NCI-H2081 treated with DMSO at 0.1 percent for 48 hours (cell line): ENCODE measurements at regions not wholly inside any gene's neighbourhood (a gene's known extent, or its start where the extent isn't known, plus 50 kb on each side); places are given as distances from the start of the nearest gene placed in this dataset.
"Not testable (repeated sequence)": the region's sequence is repeated elsewhere in the genome, so short reads cannot be mapped to it uniquely, and the experiment has no call there.

Experiments
- DNase-seq: peaks from one replicate; lab custom pipeline; 2025; lab: John Stamatoyannopoulos, UW

DNA sequence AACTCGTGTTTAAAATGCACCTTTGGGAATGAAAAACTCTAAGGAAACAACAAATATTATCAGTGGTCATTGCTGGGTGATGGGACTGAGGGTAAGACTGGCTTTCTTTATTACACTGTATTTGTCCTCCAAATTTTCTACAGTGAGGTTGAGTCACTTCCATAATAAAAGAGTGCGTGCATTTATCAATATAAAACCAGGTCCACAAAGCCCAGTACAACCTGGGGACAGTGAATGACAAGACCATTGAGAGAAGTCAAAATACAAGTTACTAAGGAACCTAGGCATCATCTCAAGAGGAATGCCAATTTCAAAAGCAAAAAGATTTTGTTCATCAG is 76.4 kb downstream of the MAGED4 start:
- no peak for DNase-seq

DNA sequence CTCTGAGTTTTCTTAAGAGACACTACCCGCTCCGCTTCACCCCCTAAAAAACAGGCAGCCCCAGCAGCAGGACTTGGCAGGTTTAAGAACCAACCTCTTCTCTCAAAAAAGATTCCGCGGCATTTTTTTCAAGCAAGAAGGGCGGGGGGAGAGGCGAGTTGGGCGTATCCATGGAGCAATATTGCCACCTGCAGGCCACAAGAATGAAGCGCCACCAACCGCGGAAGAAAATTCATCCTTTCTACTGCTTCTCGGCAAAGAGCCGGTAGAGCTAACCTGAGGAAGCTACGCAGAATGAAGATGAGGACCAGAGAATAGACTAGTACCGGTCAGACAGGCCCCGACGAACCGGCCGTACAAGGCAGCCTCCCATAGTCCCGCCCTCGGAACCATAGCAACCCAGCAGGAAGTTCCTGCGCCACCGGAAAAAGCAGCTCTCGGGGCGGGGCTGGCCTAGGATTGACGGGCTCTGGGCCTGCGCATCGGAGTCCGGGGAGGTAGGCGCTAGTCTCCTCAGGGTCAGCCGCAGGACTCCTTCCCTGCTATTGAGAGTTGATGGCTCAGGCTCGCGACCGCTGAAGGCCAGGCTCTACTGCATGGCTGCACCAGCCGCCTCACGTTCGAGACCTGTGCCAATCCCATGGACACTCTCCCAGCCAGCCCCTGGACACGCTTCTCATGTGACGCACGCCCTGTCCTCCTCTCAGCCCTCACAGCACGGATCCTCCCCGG is 76.9 kb downstream of the MAGED4 start:
- DNase-seq: peak; percentile 42

DNA sequence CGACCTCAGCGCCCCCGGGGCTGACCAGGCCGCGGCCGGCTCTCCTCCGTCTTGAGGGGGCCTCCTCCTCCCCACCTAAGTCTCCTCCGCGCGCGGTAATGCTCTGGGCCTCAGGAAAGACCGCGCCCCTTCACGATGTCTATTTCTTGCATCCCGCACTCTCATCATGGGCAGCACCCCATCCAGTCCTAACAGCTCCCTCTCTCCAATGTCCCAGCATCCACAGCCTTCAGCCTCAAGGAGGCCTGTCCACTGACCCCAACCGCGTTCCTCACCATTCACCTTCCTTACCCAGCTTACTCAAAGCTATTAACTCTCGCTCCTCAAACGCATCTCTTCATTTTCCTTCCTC is 77.5 kb downstream of the MAGED4 start:
- DNase-seq: no peak

DNA sequence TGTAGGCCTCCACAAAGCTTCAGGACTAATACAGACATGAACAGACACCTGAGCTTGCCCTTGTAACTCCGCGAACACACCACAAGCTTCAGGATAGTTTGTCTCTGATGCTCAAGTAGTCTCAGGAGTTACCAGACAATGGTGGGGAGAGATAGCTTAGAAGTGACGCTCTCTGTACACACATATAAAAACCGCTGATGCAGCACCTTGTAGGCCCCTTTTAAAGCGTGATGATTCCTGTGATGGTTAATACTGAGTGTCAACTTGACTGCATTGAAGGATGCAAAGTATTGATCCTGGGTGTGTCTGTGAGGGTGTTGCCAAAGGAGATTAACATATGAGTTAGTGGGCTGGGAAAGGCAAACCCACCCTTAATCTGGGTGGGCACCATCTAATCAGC is 78.7 kb downstream of the MAGED4 start:
- no peak for DNase-seq

- DNase-seq: no peak
Observed at GRCh38 chrX:52265713-52266112, 81.0 kb downstream of the MAGED4 start.

- DNase-seq: not testable (repeated sequence)
Observed at GRCh38 chrX:52268502-52268901, 83.8 kb downstream of the MAGED4 start.

DNA sequence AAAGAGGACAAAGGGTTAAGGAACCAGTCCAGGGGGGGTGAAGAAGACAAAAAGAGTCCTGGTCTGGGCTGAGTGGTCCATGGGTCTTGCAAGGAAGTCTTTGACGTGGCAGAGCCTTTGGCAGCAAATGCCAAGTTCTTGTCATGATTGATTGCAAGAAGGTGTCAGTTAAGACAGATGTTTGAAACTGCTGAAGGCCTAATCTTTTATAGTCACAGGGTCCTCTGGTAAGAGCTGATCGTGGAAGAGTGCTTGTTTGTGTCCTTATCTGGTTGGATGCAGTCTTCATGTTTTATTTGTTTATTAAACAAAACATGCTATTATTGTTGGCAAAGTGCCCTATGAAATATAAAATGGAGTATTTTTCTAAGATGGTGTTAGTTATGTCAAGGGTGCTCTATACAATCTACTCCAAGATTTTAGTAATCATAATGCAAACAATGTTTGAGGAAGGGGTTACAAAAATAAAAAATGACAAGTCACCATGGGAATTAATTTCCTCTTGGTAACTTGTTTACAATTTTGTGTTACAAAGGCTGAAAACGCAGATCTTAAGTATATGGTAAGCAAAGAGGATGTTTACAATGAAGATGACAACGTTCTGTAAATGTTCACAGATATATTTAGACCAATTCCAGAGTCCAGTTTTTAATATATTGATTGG is 85.9 kb downstream of the MAGED4 start:
- no peak for DNase-seq

DNA sequence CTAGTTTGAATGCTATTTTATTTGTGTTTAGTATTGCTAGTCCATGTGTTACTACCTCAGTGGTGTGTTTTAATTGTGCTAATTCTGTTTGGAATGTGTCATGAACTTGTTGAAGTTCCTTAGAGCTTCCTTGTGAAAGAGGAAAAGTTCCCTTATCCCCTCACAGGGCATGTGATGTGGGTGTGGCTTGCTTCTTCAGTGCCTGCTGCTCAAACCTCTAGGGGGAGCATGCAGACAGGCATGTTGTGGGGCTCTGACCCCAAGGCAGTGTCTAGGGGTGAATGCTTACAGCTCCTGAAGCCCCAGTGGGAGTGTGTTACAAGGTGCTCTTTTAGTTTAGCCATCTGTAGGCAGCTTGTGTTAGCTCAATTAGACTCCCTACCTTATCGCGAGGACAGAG is 86.5 kb downstream of the MAGED4 start:
- DNase-seq: no peak

- DNase-seq: no peak
Observed at GRCh38 chrX:52277666-52278065, 91.2 kb upstream of the XAGE2 start.

DNA sequence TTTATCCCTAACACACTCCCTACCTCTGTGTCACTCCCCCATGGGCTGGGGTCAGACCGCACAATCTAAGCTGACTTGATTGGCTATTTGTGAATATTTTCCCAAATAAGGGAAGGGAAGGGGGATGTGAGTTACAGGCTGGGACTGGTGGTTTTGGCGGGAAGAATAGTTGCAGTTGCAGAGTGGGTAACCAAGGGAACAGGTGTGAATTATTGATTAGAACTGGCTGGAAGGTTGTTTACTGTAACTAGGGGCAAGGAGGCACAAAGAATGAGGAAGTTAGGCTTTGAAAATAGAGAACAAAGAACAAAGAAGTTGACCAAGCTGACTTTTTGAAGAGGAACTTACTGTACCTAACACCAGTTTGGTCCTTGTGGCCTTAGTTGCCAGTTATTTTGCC is 88.0 kb upstream of the XAGE2 start:
- DNase-seq: no peak

- no peak for DNase-seq
Observed at GRCh38 chrX:52284865-52285264, 84.0 kb upstream of the XAGE2 start.

GRCh38 chrX:52298968-52299367 is 69.9 kb upstream of the XAGE2 start:
- DNase-seq: not testable (repeated sequence)

- DNase-seq: not testable (repeated sequence)
Observed at GRCh38 chrX:52308532-52308931, 60.3 kb upstream of the XAGE2 start.
